Activated CD8-positive, alpha-beta memory T cell treated with anti-CD3 and anti-CD28 coated beads, Interleukin-2, amount 50 U/mL, for 24 hours (primary cell): ENCODE measurements at regions not wholly inside any gene's neighbourhood (a gene's known extent, or its start where the extent isn't known, plus 50 kb on each side); places are given as distances from the start of the nearest gene placed in this dataset.

Source experiments
- DNase-seq: peaks from one replicate; pipeline ENCODE4 v3.0.0-alpha.2; 2020; ENCODE audit errors: extremely low read depth

DNA sequence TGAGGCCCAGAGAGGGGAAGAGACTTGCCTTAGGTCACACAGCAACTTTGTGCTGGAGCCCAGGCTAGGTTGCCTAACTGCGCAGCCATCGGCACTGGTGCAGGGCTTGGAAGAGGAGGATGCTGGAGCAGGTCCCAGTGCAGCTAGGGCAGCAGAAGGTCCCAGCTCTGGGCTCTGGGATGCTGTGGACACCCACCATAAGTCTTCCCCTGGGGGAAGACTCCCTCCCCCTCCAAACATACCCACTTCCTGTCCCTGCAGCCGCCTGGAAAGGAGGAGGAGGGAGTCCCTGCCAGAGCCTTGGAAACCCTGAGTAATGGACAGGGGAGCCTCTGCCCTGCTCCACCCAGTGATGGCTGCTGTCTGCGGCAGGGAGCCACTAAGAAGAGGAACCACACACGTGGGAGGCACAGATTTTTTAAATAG, 93.6 kb downstream of the NCR2 start:
- DNase-seq, result no peak

DNA sequence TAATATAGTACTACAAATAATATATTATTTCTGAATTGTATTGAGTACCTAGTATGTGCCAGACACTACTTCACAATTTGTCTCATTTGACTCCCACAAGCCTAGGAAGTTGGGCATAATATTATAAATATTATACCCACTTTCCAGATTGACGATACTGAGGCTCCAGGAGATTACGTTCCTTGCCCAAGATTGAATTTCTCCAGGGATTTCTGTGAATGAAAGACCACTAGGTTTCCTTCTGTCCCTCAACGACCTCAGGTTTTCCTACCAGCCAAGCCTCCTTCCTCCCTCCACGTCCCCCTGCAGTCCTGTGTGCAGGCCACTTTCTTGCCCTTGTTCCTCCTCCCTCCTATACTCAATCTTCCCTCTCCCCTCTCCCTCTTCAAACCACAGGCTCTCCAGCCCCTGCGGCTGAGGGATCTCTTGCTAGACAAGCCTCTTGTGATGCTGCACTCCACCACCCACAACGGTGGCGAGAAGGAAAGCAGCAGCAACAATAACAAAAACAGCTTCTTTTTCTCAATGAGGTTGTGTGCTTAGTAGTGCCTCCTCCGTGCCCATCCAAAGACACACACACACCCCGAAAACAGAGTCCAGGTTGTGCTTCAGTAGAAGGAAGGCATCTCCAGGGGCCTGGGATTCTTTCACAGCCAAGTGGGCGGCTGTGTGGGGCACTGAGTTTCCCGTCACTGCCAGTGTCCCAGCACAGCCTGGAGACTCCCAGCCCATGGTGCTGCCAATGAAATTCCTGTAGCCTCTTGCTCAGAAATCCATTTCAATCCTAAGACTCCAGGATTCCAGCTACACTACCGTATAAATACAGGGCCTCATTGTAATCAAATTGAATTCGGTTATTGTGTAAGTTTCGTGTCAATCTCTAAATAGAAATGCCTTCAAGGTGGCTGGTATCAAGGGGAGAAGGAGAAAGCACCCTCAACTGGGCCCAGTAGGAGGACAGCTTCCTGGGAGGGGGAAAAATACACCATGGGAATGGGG, 94.4 kb downstream of the NCR2 start:
- DNase-seq, result no peak

DNA sequence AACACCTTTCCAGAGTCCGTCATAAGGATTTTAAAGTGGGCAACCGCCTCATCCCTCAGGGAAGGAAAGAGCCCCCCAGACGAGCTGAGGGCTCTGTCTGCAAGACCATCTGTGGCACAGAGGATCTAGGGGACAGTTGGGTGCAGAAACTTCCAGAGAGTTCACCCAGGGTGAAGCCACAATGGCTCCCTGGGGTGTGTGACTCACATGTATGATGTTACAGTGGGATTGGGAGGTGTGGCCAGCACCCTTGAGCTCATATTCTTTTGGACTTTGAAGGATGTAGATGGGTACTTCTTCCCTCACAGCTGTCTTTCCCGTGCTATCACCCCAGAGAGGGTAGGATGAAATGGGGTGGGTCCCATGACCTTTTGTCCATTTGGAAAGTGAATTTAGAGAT, 95.5 kb downstream of the NCR2 start:
- DNase-seq, result no peak

DNA sequence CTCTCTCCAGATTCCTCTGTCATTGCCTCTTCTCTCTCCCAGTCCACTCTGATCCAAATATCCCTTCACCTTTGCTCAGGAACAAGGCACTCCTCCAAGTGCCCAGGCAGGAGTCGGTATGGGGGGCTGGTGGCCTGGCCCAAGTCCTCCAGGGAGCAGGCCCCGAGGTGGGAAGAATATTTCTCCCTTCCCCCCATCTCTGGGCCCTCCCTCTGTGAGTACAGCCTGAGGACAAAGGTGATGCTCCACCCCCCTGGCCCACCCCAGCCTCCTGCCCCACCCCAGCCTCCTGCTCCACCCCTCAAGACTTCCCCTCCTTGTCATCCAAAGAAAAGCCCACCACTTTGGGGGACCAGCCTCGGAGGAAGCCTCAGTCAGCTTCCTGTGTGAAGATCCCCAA, 96.9 kb downstream of the NCR2 start:
- DNase-seq, result no peak

DNA sequence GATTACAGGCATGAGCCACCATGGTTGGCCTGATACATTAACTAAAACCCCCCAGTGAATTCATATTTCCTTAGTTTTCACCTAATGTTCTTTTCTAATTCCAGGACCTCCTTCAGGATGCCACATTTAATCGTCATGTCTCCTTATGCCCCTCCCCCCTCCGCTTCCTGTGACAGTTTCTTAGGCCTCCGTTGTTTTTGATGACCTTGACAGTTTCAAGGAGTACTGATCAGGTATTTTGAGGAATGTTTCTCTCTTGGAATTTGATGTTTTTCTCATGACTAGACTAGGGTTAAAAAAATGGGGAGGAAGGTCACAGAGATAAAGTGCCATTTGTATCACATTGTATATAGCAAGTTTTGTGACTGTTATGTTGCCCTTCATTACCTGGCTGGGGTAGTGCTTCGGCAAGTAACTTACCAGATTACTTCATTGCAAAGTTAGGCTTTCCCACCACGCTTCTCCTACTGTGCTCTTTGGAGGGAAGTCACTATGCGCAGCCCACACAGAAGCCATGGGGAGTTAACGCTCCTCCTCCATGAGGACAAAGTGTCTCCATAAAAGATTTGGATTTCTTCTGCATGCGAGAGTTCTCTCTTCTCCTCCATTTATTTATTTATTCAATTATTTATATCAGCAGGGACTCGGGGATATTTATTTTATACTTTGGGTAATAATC, 99.5 kb downstream of the NCR2 start:
- DNase-seq, result no peak

DNA sequence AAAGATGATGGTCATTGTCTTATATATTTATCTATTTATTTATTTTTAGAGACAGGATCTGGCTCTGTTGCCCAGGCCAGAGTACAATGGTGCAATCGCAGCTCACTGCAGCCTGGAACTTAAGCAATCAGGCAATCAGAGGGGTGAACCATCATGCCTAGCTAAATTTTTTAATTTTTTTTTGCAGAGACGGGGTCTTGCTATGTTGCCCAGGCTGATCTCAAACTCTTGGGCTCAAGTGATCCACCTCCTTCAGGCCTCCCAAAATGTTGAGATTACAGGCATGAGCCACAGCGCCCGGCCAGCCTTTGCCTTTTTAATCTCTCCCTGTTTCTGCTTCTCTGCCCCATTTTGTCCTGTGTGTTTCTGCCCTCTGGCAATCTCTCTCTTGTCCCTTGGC, 102.2 kb downstream of the NCR2 start:
- DNase-seq, result no peak

DNA sequence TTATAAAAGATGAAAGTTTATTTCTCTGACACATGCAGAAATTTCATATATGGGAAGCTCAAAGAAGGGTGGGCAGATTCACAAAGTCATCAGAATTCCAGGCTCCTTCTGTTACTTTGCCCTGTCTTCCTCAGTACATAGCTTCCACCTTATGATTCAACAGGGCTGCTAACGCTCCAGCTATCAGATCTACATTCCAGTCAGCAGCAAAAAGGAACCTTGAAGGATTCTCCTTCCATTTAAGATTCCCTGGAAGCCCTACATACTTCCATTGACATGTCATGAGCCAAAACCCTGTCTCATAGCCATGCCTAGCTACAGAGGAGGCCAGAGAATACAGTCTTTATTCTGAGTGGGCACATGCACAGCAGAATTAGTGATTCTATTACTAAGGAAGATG, 103.3 kb downstream of the NCR2 start:
- no peak for DNase-seq

- DNase-seq, result no peak
Measured at GRCh38 chr6:41439524-41440418, 104.4 kb downstream of the NCR2 start.

DNA sequence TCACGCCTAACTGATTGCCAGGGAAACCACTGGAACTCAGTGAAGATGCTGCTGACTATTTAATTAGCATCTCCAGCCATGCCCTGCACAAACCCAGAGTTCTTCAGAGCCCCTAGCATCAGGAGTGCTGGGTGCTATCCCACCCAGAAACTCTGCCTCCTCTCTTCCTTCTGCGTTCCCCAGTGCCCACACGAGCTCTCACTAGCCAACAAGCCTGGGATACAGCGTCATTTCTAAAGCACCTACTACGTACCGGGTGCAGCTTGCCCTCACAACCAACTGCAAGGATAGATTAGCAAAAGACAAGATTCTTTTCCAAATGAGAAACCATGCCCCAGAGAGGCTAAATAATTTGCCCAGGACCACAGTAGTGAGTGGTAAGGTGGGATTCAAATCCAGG, 105.2 kb upstream of the FOXP4 start:
- no peak for DNase-seq

GRCh38 chr6:41441598-41442351, 104.4 kb upstream of the FOXP4 start:
- no peak for DNase-seq

- no peak for DNase-seq
Measured at GRCh38 chr6:41442352-41442672, 103.9 kb upstream of the FOXP4 start.

- no peak for DNase-seq
Measured at GRCh38 chr6:41442800-41443501, 103.2 kb upstream of the FOXP4 start.

- no peak for DNase-seq
Measured at GRCh38 chr6:41443616-41444525, 102.3 kb upstream of the FOXP4 start.

GRCh38 chr6:41445261-41445660, 100.9 kb upstream of the FOXP4 start:
- DNase-seq, result no peak

GRCh38 chr6:41446132-41446531, 100.0 kb upstream of the FOXP4 start:
- DNase-seq, result no peak

DNA sequence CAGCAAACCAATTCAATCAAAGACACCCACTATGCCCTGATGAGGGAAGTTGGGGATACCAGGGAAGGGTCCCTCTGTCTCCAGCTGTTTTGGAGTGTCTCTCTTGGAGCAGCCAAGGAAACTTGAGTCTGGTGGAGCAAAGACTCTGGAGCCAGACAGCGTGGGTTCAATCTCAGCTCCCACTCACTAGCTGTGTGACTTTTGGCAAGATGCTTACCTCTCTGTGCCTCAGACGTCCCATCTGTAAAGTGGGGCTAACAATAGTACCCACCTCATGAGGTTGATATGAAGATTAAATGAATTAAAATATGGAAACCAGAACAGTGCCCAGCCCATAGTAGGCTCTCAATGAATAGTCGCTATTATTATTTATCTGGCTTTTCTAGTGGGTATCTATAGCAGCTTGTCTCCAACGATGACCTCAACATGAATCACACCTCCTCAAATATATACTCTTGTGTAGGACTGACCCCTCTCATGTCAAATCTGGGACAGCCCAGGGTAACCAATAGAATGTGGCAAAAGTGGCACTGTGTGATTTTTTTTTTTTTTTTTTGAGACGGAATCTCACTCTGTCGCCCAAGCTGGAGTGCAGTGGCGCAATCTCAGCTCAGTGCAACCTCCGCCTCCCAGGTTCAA, 99.2 kb upstream of the FOXP4 start:
- no peak for DNase-seq

DNA sequence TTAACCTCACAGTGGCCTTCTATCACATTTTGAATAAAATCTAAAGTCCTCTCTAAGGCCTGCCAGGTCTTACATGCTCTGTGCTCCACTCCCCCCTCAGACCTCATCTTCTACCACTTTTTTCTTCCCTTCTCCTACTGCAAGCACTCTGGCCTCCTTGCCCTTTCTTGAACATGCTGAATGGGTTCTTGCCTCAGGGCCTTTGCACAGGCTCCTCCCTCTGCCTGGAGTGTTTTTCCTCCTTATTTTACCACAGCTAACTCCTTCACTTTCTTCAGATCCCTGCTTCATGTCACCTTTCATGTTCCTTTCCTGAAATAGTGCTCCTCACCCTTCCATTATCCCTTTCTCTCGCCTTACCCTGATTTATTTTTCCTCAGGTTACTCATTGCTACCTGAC, 97.9 kb upstream of the FOXP4 start:
- DNase-seq, result no peak

DNA sequence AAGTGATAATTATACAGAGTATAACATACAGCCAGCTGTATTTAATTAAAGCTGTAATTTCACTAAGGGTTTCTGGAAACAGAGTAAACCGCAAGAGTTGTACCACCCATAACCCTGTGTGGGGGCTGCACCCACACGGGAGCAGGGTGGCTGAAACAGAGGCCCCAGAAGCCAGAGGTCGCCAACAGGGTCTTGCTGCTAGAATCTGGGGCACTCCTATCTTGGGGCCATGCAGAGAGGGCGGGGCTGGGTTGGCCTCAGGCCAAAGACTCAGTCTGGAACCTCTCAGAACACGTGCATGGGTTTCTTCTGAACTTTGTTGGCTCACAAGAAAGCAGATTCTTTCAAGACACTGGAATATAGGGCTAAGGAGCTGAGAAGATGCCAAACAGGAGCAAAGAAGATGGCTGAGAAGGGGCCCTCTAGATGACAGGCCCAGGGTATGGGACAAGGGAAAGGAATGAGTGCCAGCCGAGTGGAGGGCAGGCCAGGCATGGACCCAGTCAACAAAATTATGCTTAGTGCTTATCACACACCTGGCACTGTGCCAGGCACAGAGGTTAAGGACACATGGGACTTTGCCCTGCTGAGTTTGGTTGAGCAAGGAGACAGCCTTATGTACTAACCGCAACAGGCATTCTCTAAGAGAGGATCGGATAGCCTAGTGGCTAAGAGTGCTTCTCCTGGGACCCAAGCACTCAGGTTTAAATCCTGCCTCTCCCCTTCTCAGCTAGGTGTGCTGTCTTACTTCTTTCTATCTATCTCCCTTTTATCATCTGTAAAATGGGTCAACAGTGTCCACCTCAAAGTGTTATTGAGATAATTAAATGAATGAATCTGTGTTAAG, 96.6 kb upstream of the FOXP4 start:
- no peak for DNase-seq
